ENCODE measurements at regions not wholly inside any gene's neighbourhood (a gene's known extent, or its start where the extent isn't known, plus 50 kb on each side); places are given as distances from the start of the nearest gene placed in this dataset.

DNA sequence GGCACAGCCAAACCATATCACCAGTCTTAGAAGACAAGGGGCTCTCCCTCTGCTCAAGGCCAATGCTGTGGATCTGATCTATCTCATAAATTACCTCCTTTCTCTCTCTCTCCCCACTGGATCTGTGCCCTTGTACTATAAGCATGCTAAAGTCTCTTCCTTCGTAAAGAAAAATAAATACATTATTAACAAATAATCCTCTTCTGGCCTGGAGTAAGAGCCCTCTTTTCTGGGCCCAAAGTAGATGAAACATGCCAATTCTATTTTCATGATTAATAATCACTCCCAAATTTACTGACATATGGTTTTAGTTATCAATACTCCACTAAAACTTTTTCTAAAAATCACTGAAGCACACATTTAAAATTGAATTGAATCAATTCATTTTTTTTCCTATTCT lies 889.7 kb downstream of the ADGRL2 start:
- intact Hi-C loops (cut with DNase I): no loop called here
- no peaks in the 10 kb centered on the region for H3K36me3 ChIP-seq (ENCODE audit: control insufficient read depth in 2 of 3, insufficient read depth in 3 of 3, low read length in 3 of 3)
- H3K4me1 ChIP-seq (ENCODE audit: control insufficient read depth in 2 of 3, insufficient read depth in 2 of 3, low read depth in 1 of 3, low read length in 3 of 3): no peaks in the 10 kb centered on the region
- no peak overlapping the region for H3K9ac ChIP-seq (ENCODE audit: low read length in 3 of 3)
- FAIRE-seq: no peak
- TF ChIP-seq, protein P1, sequence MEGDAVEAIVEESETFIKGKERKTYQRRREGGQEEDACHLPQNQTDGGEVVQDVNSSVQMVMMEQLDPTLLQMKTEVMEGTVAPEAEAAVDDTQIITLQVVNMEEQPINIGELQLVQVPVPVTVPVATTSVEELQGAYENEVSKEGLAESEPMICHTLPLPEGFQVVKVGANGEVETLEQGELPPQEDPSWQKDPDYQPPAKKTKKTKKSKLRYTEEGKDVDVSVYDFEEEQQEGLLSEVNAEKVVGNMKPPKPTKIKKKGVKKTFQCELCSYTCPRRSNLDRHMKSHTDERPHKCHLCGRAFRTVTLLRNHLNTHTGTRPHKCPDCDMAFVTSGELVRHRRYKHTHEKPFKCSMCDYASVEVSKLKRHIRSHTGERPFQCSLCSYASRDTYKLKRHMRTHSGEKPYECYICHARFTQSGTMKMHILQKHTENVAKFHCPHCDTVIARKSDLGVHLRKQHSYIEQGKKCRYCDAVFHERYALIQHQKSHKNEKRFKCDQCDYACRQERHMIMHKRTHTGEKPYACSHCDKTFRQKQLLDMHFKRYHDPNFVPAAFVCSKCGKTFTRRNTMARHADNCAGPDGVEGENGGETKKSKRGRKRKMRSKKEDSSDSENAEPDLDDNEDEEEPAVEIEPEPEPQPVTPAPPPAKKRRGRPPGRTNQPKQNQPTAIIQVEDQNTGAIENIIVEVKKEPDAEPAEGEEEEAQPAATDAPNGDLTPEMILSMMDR (IDR thresholded peaks at IDR 0.05; ENCODE audit: borderline replicate concordance, extremely low read depth, insufficient read depth): no peak
- no peak overlapping the region for H3K4me3 ChIP-seq (ENCODE audit: low read length in 3 of 3)
- H3K9me3 ChIP-seq (ENCODE audit: control insufficient read depth in 2 of 3, insufficient read depth in 1 of 3, low read length in 3 of 3): peaks cover 0 to 23% (median 0%) of the 10 kb centered on the region in 3 donors
- no peak overlapping the region for H3K27ac ChIP-seq (ENCODE audit: low read depth in 2 of 2, low read length in 2 of 2)
- no peaks in the 10 kb centered on the region for H3K27me3 ChIP-seq (ENCODE audit: control insufficient read depth, insufficient read depth, low read length)
- DNase-seq: no peak

DNA sequence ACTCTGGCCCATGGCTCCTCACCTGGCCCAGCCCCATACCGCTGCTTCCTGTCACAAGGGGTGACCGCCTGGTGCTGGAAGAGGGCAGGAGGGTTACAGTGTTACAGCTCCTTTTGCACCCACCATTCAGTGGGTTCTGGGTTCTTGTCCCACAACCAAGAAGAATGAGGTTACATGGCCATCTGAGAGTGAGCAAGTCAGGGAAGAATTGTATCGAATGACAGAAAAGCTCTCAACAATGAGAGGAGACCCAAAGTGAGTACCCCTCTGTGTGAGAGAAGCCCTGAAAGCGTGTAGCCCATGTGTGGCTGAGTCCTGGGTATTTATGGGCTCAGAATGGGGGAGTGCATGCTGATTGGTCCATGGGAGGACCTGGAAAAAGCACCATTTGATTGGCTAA lies 888.5 kb downstream of the ADGRL2 start:
- Histone ChIP-seq H3K27ac (ENCODE audit: low read depth in 2 of 2, low read length in 2 of 2) (no peak overlapping the region), H3K27me3 (ENCODE audit: control insufficient read depth, insufficient read depth, low read length) (no peaks in the 10 kb centered on the region), H3K36me3 (ENCODE audit: control insufficient read depth in 2 of 3, insufficient read depth in 3 of 3, low read length in 3 of 3) (no peaks in the 10 kb centered on the region), H3K4me3 (ENCODE audit: low read length in 3 of 3) (no peak overlapping the region), H3K9me3 (ENCODE audit: control insufficient read depth in 2 of 3, insufficient read depth in 1 of 3, low read length in 3 of 3) (peaks cover 0 to 23% (median 0%) of the 10 kb centered on the region in 3 donors), H3K9ac (ENCODE audit: low read length in 3 of 3) (no peak overlapping the region), H3K4me1 (ENCODE audit: control insufficient read depth in 2 of 3, insufficient read depth in 2 of 3, low read depth in 1 of 3, low read length in 3 of 3) (no peaks in the 10 kb centered on the region)
- DNase-seq (no peak), FAIRE-seq (no peak)
- TF ChIP-seq, protein P1 (IDR thresholded peaks at IDR 0.05; ENCODE audit: borderline replicate concordance, extremely low read depth, insufficient read depth): no peak
- intact Hi-C loops (cut with DNase I): no loop called here

DNA sequence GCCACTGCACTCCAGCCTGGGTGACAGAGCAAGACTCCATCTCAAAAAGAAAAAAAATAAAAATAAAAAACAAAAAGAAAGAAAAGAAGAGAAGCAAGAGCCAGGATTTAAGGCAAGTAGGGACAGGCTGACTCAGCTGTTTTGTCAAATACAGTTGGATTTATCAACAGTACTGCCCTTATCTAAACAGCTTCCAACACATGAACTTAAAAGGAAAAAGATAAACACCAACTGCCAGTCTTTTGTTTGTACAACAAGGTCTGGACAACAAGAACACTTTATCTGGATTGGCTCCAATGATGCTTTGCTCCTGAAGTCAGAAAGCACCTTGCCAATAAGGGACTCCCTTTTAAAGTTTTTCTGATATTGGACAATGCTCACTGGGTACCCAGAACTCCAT lies 886.0 kb downstream of the ADGRL2 start:
- no peak for DNase-seq
- Histone ChIP-seq H3K9me3 (ENCODE audit: control insufficient read depth in 2 of 3, insufficient read depth in 1 of 3, low read length in 3 of 3) (peaks cover 0 to 23% (median 0%) of the 10 kb centered on the region in 3 donors), H3K4me1 (ENCODE audit: control insufficient read depth in 2 of 3, insufficient read depth in 2 of 3, low read depth in 1 of 3, low read length in 3 of 3) (no peaks in the 10 kb centered on the region), H3K9ac (ENCODE audit: low read length in 3 of 3) (no peak overlapping the region), H3K27me3 (ENCODE audit: control insufficient read depth, insufficient read depth, low read length) (no peaks in the 10 kb centered on the region), H3K27ac (ENCODE audit: low read depth in 2 of 2, low read length in 2 of 2) (no peak overlapping the region), H3K4me3 (ENCODE audit: low read length in 3 of 3) (no peak overlapping the region), H3K36me3 (ENCODE audit: control insufficient read depth in 2 of 3, insufficient read depth in 3 of 3, low read length in 3 of 3) (no peaks in the 10 kb centered on the region)
- no peak for FAIRE-seq
- TF ChIP-seq, protein P1 (IDR thresholded peaks at IDR 0.05; ENCODE audit: borderline replicate concordance, extremely low read depth, insufficient read depth): no peak
- intact Hi-C loops (cut with DNase I): no loop called here

DNA sequence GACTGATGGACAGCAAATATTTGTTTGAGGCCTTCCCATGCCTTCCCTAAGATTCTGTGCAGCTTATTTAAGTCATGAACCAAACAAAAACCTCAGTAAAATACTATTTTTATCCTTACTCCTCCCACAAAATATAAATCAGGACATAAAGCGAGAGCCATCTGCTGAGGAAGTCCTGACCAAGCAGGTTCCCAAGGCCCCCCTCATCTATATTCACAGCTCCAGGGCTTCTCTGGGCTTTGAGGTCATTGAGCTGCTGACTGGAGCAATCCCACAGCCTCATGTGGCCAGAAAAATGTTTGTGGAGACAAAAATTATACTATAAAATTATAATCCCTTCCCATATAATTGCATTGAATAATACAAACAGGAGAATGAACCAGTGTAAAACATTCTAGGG lies 846.2 kb downstream of the ADGRL2 start:
- Histone ChIP-seq H3K4me1 (ENCODE audit: control insufficient read depth in 2 of 3, insufficient read depth in 2 of 3, low read depth in 1 of 3, low read length in 3 of 3) (no peaks in the 10 kb centered on the region), H3K9me3 (ENCODE audit: control insufficient read depth in 2 of 3, insufficient read depth in 1 of 3, low read length in 3 of 3) (no peaks in the 10 kb centered on the region), H3K27ac (ENCODE audit: low read depth in 2 of 2, low read length in 2 of 2) (no peak overlapping the region), H3K27me3 (ENCODE audit: control insufficient read depth, insufficient read depth, low read length) (no peaks in the 10 kb centered on the region), H3K36me3 (ENCODE audit: control insufficient read depth in 2 of 3, insufficient read depth in 3 of 3, low read length in 3 of 3) (no peaks in the 10 kb centered on the region), H3K4me3 (ENCODE audit: low read length in 3 of 3) (no peak overlapping the region), H3K9ac (ENCODE audit: low read length in 3 of 3) (no peak overlapping the region)
- DNase-seq: no peak
- no peak for FAIRE-seq
- TF ChIP-seq, protein P1 (IDR thresholded peaks at IDR 0.05; ENCODE audit: borderline replicate concordance, extremely low read depth, insufficient read depth): no peak
- intact Hi-C loops (cut with DNase I): no loop called here
